Fibroblast of lung (primary cell): ENCODE measurements at regions not wholly inside any gene's neighbourhood (a gene's known extent, or its start where the extent isn't known, plus 50 kb on each side); places are given as distances from the start of the nearest gene placed in this dataset.

Experiments
- EZH2 ChIP-seq: IDR thresholded peaks from 2 replicates; pipeline ENCODE4 v1.5.1; 2012; ENCODE audit warnings: low read length, control low read depth, mild to moderate bottlenecking; ENCODE audit errors: missing control alignments
- TF ChIP-seq, protein P1 (sequence below), 2 donors: IDR thresholded peaks in 1 of 2; conservative IDR thresholded peaks in 1 of 2; 1 replicate in 1 of 2; 2 replicates in 1 of 2; pipeline ENCODE4 v1.5.1; 2011 to 2012; ENCODE audit warnings: low read length in 2 of 2, control low read depth in 1 of 2, inconsistent platforms in 1 of 2, low read depth in 1 of 2, mild to moderate bottlenecking in 1 of 2

DNA sequence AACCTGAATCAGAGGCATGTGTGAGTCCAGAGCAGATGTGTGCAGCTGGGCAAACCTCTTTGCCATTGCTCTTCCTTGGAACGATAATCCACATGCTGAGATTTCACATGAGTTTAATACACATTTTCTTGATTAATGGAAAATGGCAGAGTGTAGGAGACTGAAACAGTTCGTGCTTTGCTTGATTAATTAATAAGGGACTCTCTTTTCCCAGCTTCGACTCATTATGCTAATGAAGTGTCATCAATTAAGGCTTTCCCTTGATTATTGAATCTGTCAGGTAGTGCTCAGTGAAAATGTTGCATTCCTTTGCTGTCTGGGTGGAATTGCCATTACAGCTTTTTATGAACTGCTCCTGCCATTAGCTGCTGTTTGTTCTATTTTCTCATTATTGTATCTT, 487.7 kb upstream of the NOVA1 start:
- TF ChIP-seq, protein P1, sequence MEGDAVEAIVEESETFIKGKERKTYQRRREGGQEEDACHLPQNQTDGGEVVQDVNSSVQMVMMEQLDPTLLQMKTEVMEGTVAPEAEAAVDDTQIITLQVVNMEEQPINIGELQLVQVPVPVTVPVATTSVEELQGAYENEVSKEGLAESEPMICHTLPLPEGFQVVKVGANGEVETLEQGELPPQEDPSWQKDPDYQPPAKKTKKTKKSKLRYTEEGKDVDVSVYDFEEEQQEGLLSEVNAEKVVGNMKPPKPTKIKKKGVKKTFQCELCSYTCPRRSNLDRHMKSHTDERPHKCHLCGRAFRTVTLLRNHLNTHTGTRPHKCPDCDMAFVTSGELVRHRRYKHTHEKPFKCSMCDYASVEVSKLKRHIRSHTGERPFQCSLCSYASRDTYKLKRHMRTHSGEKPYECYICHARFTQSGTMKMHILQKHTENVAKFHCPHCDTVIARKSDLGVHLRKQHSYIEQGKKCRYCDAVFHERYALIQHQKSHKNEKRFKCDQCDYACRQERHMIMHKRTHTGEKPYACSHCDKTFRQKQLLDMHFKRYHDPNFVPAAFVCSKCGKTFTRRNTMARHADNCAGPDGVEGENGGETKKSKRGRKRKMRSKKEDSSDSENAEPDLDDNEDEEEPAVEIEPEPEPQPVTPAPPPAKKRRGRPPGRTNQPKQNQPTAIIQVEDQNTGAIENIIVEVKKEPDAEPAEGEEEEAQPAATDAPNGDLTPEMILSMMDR (conservative IDR thresholded peaks at IDR 0.05 in 1 of 2, IDR thresholded peaks at IDR 0.05 in 1 of 2; ENCODE audit: low read depth in 1 of 2, low read length in 2 of 2), result no peak
- TF ChIP-seq EZH2, result no peak
